Stomach (tissue), 8 donors: ENCODE measurements at regions not wholly inside any gene's neighbourhood (a gene's known extent, or its start where the extent isn't known, plus 50 kb on each side); places are given as distances from the start of the nearest gene placed in this dataset.

Experiments
- DNase-seq, 2 donors: peaks; one replicate each; pipeline versions ENCODE4 v3.0.0 to v3.0.0-alpha.2; 2013 to 2019
- H3K27ac ChIP-seq, 5 donors: fragments of 200-600 bp in 4 of 5; sonication (generic) in 4 of 5; one replicate each; pipeline ENCODE4 v1.5.1; 2013 to 2019; ENCODE audit warnings: mild to moderate bottlenecking in 1 of 5, moderate library complexity in 1 of 5
- H3K27me3 ChIP-seq, 3 donors: fragments of 200-600 bp; sonication (generic); one replicate each; pipeline ENCODE4 v1.5.1; 2017 to 2019; ENCODE audit warnings: mixed run types in 1 of 3
- H3K36me3 ChIP-seq, 4 donors: fragments of 200-600 bp; sonication (generic); 1 replicate in 3 of 4; 2 replicates in 1 of 4; pipeline ENCODE4 v1.5.1; 2016 to 2019
- H3K4me1 ChIP-seq, 4 donors: fragments of 200-600 bp; sonication (generic); one replicate each; pipeline ENCODE4 v1.5.1; 2016 to 2019
- H3K4me3 ChIP-seq, 4 donors: fragments of 200-600 bp; sonication (generic) in 3 of 4; one replicate each; pipeline ENCODE4 v1.5.1; 2016 to 2019; ENCODE audit warnings: mild to moderate bottlenecking in 1 of 4
- H3K9me3 ChIP-seq, 4 donors: fragments of 200-600 bp; sonication (generic); one replicate each; pipeline ENCODE4 v1.5.1; 2016 to 2019
- EP300 ChIP-seq: sonication (generic); formaldehyde crosslinking; IDR thresholded peaks from one replicate; pipeline ENCODE4 v1.6.1; 2017; ENCODE audit warnings: antibody characterized with exemption
- POLR2A ChIP-seq, 4 donors: fragments of 450-650 bp; IDR thresholded peaks; one replicate each; pipeline ENCODE4 v1.6.1; 2016; ENCODE audit warnings: antibody characterized with exemption in 4 of 4, control low read depth in 2 of 4, mild to moderate bottlenecking in 1 of 4, moderate library complexity in 1 of 4
- POLR2AphosphoS5 ChIP-seq, 3 donors: sonication (generic); formaldehyde crosslinking; IDR thresholded peaks; one replicate each; pipeline ENCODE4 v1.6.1; 2016; ENCODE audit warnings: antibody characterized with exemption in 3 of 3
- WGBS, 5 donors: extraction: QIAGEN DNeasy Blood & Tissue Kit in 3 of 5; methylation state at CpG; one replicate each; pipeline versions ENCODE4 v1.1.5 to v1.1.7; 2013 to 2018; 5-methylcytosine and 5-hydroxymethylcytosine counted together
- intact Hi-C: fragments of 100-400 bp; cut with DNase I; formaldehyde crosslinking; loops from one replicate; pipeline ENCODE4 v1.15.1; 2023; ENCODE audit warnings: low total_unique reads
- TF ChIP-seq, protein P1 (sequence below), 7 experiments: fragments of 450-650 bp in 4 of 7; fragments of 200-600 bp in 3 of 7; sonication (generic) in 3 of 7; IDR thresholded peaks; one replicate each; pipeline ENCODE4 v1.5.1; 2016 to 2019; ENCODE audit warnings: antibody characterized with exemption in 7 of 7, control low read depth in 2 of 7, mild to moderate bottlenecking in 1 of 7
- donor health status: healthy with polysubstance abuse.
- donor health status: Bipolar disorder and iron deficiency.
- donor health status: healthy.

DNA sequence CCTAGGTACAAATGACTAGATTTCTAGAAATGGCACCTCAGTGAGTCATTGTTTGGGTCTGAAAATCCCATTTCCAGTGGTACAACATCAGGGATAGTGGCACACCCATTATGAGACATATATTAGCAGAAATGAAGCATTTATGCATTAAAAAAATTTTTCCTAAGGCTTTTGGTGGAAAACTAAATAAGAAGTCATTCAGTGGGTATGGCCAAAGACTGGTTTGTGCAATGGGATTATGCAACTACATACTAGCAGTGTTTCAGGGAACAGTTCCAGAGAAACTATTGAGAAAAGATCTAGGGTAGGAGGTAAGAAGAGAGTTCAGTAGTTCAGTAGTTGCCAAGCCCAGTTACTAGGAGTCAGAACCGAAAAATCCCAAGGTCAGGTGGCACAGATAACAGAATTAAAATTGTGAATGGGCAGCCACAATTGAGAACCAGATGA is 106.5 kb upstream of the HAPLN1 start:
- TF ChIP-seq POLR2AphosphoS5 (IDR thresholded peaks at IDR 0.05) (no peak), EP300 (no peak), POLR2A (IDR thresholded peaks at IDR 0.05) (no peak)
- TF ChIP-seq, protein P1, sequence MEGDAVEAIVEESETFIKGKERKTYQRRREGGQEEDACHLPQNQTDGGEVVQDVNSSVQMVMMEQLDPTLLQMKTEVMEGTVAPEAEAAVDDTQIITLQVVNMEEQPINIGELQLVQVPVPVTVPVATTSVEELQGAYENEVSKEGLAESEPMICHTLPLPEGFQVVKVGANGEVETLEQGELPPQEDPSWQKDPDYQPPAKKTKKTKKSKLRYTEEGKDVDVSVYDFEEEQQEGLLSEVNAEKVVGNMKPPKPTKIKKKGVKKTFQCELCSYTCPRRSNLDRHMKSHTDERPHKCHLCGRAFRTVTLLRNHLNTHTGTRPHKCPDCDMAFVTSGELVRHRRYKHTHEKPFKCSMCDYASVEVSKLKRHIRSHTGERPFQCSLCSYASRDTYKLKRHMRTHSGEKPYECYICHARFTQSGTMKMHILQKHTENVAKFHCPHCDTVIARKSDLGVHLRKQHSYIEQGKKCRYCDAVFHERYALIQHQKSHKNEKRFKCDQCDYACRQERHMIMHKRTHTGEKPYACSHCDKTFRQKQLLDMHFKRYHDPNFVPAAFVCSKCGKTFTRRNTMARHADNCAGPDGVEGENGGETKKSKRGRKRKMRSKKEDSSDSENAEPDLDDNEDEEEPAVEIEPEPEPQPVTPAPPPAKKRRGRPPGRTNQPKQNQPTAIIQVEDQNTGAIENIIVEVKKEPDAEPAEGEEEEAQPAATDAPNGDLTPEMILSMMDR (IDR thresholded peaks at IDR 0.05) = no peak
- no peaks in the 10 kb centered on the region for H3K27me3 ChIP-seq
- no peak overlapping the region for H3K4me3 ChIP-seq
- no peak for DNase-seq
- H3K9me3 ChIP-seq = no peaks in the 10 kb centered on the region
- no peaks in the 10 kb centered on the region for H3K36me3 ChIP-seq
- WGBS, 5 donors = 54 to 81% (median 64%) methylated on average over 1 of the region's 1 CpG
- intact Hi-C loops = no loop called here
- H3K4me1 ChIP-seq = no peaks in the 10 kb centered on the region
- H3K27ac ChIP-seq = no peak overlapping the region

DNA sequence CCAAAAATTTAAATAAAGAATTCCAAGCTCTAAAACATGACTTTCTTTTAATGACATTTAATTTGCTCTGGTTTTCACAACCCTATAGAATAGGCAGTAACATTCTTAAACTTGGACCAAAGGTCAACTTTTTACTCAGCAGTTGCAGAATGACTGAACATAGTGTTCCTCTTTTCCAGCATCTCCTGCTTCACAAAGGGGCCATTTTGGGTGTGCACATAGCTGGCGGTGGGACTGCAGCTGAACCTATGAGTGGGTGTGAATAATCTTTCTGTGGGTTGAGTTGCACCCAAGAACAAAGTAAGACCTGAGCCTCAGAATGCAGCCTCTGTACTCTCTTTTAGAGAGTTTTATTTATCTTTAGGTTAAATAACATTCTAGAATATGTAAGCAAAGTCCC is 96.9 kb upstream of the HAPLN1 start:
- H3K27me3 ChIP-seq = no peaks in the 10 kb centered on the region
- peaks cover 0 to 8% (median 0%) of the 10 kb centered on the region in 4 donors for H3K9me3 ChIP-seq
- intact Hi-C loops = no loop called here
- no peaks in the 10 kb centered on the region for H3K36me3 ChIP-seq
- TF ChIP-seq, protein P1 (IDR thresholded peaks at IDR 0.05) = no peak
- TF ChIP-seq POLR2AphosphoS5 (IDR thresholded peaks at IDR 0.05) = no peak
- TF ChIP-seq POLR2A (IDR thresholded peaks at IDR 0.05) = no peak
- TF ChIP-seq EP300 = no peak
- H3K4me1 ChIP-seq = no peaks in the 10 kb centered on the region
- 72 to 100% (median 81%) methylated on average over 1 of the region's 1 CpG for WGBS, 5 donors
- no peak overlapping the region for H3K4me3 ChIP-seq
- DNase-seq = no peak
- H3K27ac ChIP-seq = no peak overlapping the region

DNA sequence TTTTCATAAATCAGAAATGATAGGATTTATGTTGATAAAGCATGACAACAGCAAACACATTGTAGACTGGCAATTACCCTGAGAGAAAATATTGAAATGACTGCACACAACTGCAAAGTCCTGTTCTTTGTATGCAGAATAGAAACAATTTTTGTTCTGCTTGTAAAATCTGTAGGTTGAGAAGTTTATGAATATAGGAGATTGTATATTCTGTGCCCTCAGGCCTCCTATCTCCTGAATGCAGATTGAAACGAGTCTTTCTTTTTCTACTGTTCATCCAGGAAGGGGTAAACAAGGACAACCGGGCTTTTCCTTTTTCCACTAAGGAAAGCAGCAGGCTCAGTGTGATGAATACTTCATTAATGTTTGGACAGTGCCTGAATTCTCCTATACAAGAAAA is 95.0 kb upstream of the HAPLN1 start:
- Histone ChIP-seq H3K9me3 (peaks cover 0 to 8% (median 0%) of the 10 kb centered on the region in 4 donors), H3K36me3 (no peaks in the 10 kb centered on the region), H3K4me3 (no peak overlapping the region), H3K27me3 (no peaks in the 10 kb centered on the region), H3K27ac (no peak overlapping the region), H3K4me1 (no peaks in the 10 kb centered on the region)
- no peak for DNase-seq
- intact Hi-C loops = no loop called here
- TF ChIP-seq EP300 (no peak), POLR2A (IDR thresholded peaks at IDR 0.05) (no peak), POLR2AphosphoS5 (IDR thresholded peaks at IDR 0.05) (no peak)
- TF ChIP-seq, protein P1 (IDR thresholded peaks at IDR 0.05) = no peak
- 41 to 54% (median 49%) methylated on average over 2 of the region's 2 CpGs for WGBS, 5 donors

DNA sequence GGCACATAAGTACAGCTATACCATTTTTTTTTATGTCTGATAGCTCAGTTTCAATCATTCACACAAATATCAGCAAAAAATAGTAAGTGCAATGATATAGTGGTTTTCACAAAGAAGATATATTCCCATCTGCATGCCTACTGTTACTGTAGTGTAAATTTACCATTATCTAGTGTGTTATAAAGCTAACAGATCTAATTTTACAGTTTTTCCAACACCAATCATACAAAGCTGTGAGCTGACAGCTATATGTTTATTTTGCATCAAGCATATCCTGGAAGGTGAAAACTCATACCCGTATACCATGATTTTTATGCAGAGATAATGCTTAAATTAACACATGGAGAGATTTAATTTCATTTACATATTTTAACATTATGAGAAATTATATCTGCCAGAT is 89.9 kb upstream of the HAPLN1 start:
- Histone ChIP-seq H3K9me3 (no peaks in the 10 kb centered on the region), H3K4me1 (no peaks in the 10 kb centered on the region), H3K36me3 (no peaks in the 10 kb centered on the region), H3K4me3 (no peak overlapping the region), H3K27me3 (no peaks in the 10 kb centered on the region), H3K27ac (no peak overlapping the region)
- 73 to 84% (median 76%) methylated on average over 1 of the region's 1 CpG for WGBS, 5 donors
- intact Hi-C loops = no loop called here
- no peak for DNase-seq
- TF ChIP-seq POLR2AphosphoS5 (IDR thresholded peaks at IDR 0.05) (no peak), POLR2A (IDR thresholded peaks at IDR 0.05) (no peak)

DNA sequence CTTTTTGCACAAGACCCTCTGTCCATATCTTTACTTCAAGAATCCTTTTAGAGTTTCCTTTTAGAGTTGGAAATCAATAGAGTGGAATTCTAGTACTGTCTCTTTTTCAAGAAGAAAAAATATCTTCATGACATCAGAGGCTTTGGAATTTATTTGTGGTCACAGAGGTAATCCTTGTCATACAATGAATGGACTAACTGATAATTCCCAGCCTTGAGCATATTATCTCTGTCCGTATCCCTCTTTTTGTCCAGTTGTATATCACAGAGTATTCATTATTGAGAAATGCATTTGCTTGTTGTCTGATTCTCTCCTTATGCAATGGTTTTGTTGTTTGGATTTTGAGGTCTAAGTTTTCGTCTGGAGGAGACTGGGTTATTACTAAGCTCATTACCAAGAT is 82.0 kb upstream of the HAPLN1 start:
- Histone ChIP-seq H3K4me1 (no peaks in the 10 kb centered on the region), H3K4me3 (no peak overlapping the region), H3K9me3 (no peaks in the 10 kb centered on the region), H3K36me3 (no peaks in the 10 kb centered on the region), H3K27ac (no peak overlapping the region), H3K27me3 (no peaks in the 10 kb centered on the region)
- intact Hi-C loops = no loop called here
- no peak for DNase-seq
- WGBS, 5 donors = 69 to 88% (median 75%) methylated on average over 2 of the region's 2 CpGs
- TF ChIP-seq POLR2AphosphoS5 (IDR thresholded peaks at IDR 0.05) (no peak), EP300 (no peak), POLR2A (IDR thresholded peaks at IDR 0.05) (no peak)
- TF ChIP-seq, protein P1 (IDR thresholded peaks at IDR 0.05) = no peak
